ENCODE measurements at regions not wholly inside any gene's neighbourhood (a gene's known extent, or its start where the extent isn't known, plus 50 kb on each side); places are given as distances from the start of the nearest gene placed in this dataset.
A peak's percentile ranks its signal among the peaks of the same experiment; 100 is the strongest.

- Mint-ChIP-seq H3K27ac (no peak overlapping the region), H3K4me1 (peaks cover 16% of the 10 kb centered on the region), H3K4me3 (no peak overlapping the region), H3K27me3 (ENCODE audit: low read depth) (no peaks in the 10 kb centered on the region; the same call in 1 of the 2 replicates), H3K36me3 (no peaks in the 10 kb centered on the region), H3K9me3 (peaks cover 4% of the 10 kb centered on the region)
- CTCF ChIA-PET, result interaction anchor here (0.5 to 2.1 kb wide), 4 partner anchors 42 to 118 kb away, joined by 3 to 8 read pairs (median 3); no protein-coding TSS in a partner anchor
- peak; percentile 34; the same call in 1 of the 2 replicates for ATAC-seq
- POLR2A ChIA-PET, result interaction anchor here (0.5 kb wide), 1 partner anchor 22 kb away, joined by 3 read pairs; no protein-coding TSS in a partner anchor
- DNase-seq (ENCODE audit: low spot score), result no peak
- no peak for TF ChIP-seq PRDM15 (CRISPR knock-in tag; IDR thresholded peaks at IDR 0.05)
- TF ChIP-seq ZNF423 (CRISPR knock-in tag; IDR thresholded peaks at IDR 0.05), result no peak
- TF ChIP-seq ZNF232 (CRISPR knock-in tag; IDR thresholded peaks at IDR 0.05), result no peak
- no peak for TF ChIP-seq GRHL2 (CRISPR knock-in tag; IDR thresholded peaks at IDR 0.05; ENCODE audit: insufficient replicate concordance, severe bottlenecking)
- no peak for TF ChIP-seq NR3C1 (CRISPR knock-in tag; conservative IDR thresholded peaks at IDR 0.05; ENCODE audit: low read depth)
- TF ChIP-seq RELA (CRISPR knock-in tag; IDR thresholded peaks at IDR 0.05; ENCODE audit: borderline replicate concordance), result no peak
- TF ChIP-seq, protein P1, sequence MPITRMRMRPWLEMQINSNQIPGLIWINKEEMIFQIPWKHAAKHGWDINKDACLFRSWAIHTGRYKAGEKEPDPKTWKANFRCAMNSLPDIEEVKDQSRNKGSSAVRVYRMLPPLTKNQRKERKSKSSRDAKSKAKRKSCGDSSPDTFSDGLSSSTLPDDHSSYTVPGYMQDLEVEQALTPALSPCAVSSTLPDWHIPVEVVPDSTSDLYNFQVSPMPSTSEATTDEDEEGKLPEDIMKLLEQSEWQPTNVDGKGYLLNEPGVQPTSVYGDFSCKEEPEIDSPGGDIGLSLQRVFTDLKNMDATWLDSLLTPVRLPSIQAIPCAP (CRISPR knock-in tag; IDR thresholded peaks at IDR 0.05), result no peak
- no peak for TF ChIP-seq ATF6 (CRISPR knock-in tag; IDR thresholded peaks at IDR 0.05)
- TF ChIP-seq SP1 (CRISPR knock-in tag; conservative IDR thresholded peaks at IDR 0.05), result no peak
- no peak for TF ChIP-seq ZBTB43 (CRISPR knock-in tag; IDR thresholded peaks at IDR 0.05)
- no peak for TF ChIP-seq CREB1 (CRISPR knock-in tag; IDR thresholded peaks at IDR 0.05)
- TF ChIP-seq ZSCAN18 (CRISPR knock-in tag; IDR thresholded peaks at IDR 0.05), result no peak
- TF ChIP-seq NFE2L1 (CRISPR knock-in tag; IDR thresholded peaks at IDR 0.05), result no peak
- TF ChIP-seq USF2 (CRISPR knock-in tag; IDR thresholded peaks at IDR 0.05), result no peak
- TF ChIP-seq ESRRA (CRISPR knock-in tag; IDR thresholded peaks at IDR 0.05; ENCODE audit: borderline replicate concordance), result no peak
- no peak for TF ChIP-seq FOXJ3 (CRISPR knock-in tag; IDR thresholded peaks at IDR 0.05; ENCODE audit: borderline replicate concordance)
- no peak for TF ChIP-seq ZNF263 (CRISPR knock-in tag; IDR thresholded peaks at IDR 0.05; ENCODE audit: low read depth)
- TF ChIP-seq, protein P2, sequence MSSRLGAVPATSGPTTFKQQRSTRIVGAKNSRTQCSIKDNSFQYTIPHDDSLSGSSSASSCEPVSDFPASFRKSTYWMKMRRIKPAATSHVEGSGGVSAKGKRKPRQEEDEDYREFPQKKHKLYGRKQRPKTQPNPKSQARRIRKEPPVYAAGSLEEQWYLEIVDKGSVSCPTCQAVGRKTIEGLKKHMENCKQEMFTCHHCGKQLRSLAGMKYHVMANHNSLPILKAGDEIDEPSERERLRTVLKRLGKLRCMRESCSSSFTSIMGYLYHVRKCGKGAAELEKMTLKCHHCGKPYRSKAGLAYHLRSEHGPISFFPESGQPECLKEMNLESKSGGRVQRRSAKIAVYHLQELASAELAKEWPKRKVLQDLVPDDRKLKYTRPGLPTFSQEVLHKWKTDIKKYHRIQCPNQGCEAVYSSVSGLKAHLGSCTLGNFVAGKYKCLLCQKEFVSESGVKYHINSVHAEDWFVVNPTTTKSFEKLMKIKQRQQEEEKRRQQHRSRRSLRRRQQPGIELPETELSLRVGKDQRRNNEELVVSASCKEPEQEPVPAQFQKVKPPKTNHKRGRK (CRISPR knock-in tag; IDR thresholded peaks at IDR 0.05; ENCODE audit: borderline replicate concordance), result no peak
- TF ChIP-seq, protein P3, sequence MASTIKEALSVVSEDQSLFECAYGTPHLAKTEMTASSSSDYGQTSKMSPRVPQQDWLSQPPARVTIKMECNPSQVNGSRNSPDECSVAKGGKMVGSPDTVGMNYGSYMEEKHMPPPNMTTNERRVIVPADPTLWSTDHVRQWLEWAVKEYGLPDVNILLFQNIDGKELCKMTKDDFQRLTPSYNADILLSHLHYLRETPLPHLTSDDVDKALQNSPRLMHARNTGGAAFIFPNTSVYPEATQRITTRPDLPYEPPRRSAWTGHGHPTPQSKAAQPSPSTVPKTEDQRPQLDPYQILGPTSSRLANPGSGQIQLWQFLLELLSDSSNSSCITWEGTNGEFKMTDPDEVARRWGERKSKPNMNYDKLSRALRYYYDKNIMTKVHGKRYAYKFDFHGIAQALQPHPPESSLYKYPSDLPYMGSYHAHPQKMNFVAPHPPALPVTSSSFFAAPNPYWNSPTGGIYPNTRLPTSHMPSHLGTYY (CRISPR knock-in tag; IDR thresholded peaks at IDR 0.05), result no peak
Measured at GRCh38 chr2:177031438-177032180, 181.0 kb upstream of the HNRNPA3 start.

All from WTC11 (cell line).